GM12878 (cell line): ENCODE measurements at regions not wholly inside any gene's neighbourhood (a gene's known extent, or its start where the extent isn't known, plus 50 kb on each side); places are given as distances from the start of the nearest gene placed in this dataset.
"Not testable (repeated sequence)": the region's sequence is repeated elsewhere in the genome, so short reads cannot be mapped to it uniquely, and the experiment has no call there.

Experiments used
- ATAC-seq: fragments of 200-7000 bp; cut with Tn5 transposase; 3 replicates; pipeline ENCODE4 v1.9.1; 2020; ENCODE audit warnings: mild to moderate bottlenecking, moderate library complexity
- BruUV-seq: library from RNA; stranded (reverse); fragments of 400-500 nt; replicated peaks from 2 replicates; lab custom pipeline; 2021; lab: Mats Ljungman, UMichigan
- CTCF ChIA-PET: fragments of 300-600 bp; sonication (Branson Sonifier 250); formaldehyde crosslinking; extraction: SDS; loops from one replicate; lab custom pipeline; 2021; ENCODE audit warnings: inconsistent platforms; lab: Yijun Ruan, JAX
- POLR2A ChIA-PET: fragments of 350-600 bp; formaldehyde crosslinking; extraction: SDS; loops from one replicate; lab custom pipeline; 2021; ENCODE audit warnings: inconsistent platforms; lab: Charles Lee
- RAD21 ChIA-PET: fragments of 300-600 bp; sonication (Branson Sonifier 250); formaldehyde crosslinking; loops from one replicate; lab custom pipeline; 2023; ENCODE audit warnings: antibody characterized with exemption; ENCODE audit not compliant: unreplicated experiment; lab: Charles Lee
- SMC1A ChIA-PET: fragments of 300-600 bp; sonication (Branson Sonifier 250); formaldehyde crosslinking; loops from one replicate; lab custom pipeline; 2023; ENCODE audit not compliant: unreplicated experiment, uncharacterized antibody; lab: Charles Lee
- DNase-seq: peaks from one replicate; pipeline ENCODE4 v3.0.0-alpha.2; 2011; ENCODE audit warnings: low read depth, low spot score
- FAIRE-seq: peaks from 3 replicates; lab custom pipeline; 2011; peaks lifted over from hg19 to GRCh38; lab: Jason Lieb, UNC
- H2AFZ ChIP-seq: 2 replicates; pipeline ENCODE4 v1.6.0; 2011; ENCODE audit warnings: low read depth, low read length, control low read depth; ENCODE audit not compliant: control insufficient read depth
- H3K27ac ChIP-seq: 2 replicates; pipeline ENCODE4 v1.5.1; 2011; ENCODE audit warnings: control low read depth; ENCODE audit not compliant: control insufficient read depth, insufficient read depth
- H3K27me3 ChIP-seq, 2 experiments: replicated peaks in 1 of 2; 2 replicates each; pipeline versions ENCODE4 v1.6.0 to v1.6.1; 2011; ENCODE audit warnings: low read length in 1 of 2; ENCODE audit not compliant: control insufficient read depth in 2 of 2, insufficient read depth in 2 of 2
- H3K36me3 ChIP-seq, 2 experiments: 2 replicates each; pipeline ENCODE4 v1.5.1; 2011; ENCODE audit warnings: low read length in 1 of 2; ENCODE audit not compliant: control insufficient read depth in 2 of 2, insufficient read depth in 2 of 2
- H3K4me1 ChIP-seq: 2 replicates; pipeline ENCODE4 v1.6.1; 2011; ENCODE audit warnings: mild to moderate bottlenecking, low read length, moderate library complexity, mixed read lengths; ENCODE audit not compliant: control insufficient read depth, insufficient read depth
- H3K4me2 ChIP-seq: 2 replicates; pipeline ENCODE4 v1.6.0; 2011; ENCODE audit warnings: control low read depth; ENCODE audit not compliant: control insufficient read depth, insufficient read depth
- H3K4me3 ChIP-seq: fragments of 200-600 bp; sonication (generic); 2 replicates; pipeline ENCODE4 v1.5.1; 2016
- H3K79me2 ChIP-seq: 2 replicates; pipeline ENCODE4 v1.6.0; 2011; ENCODE audit warnings: low read length; ENCODE audit not compliant: control insufficient read depth, insufficient read depth
- H3K9ac ChIP-seq: 2 replicates; pipeline ENCODE4 v1.8.0; 2011; ENCODE audit warnings: low read length, control low read depth, mixed read lengths; ENCODE audit not compliant: control insufficient read depth, insufficient read depth
- H3K9me3 ChIP-seq: replicated peaks from 3 replicates; pipeline ENCODE4 v1.5.1; 2011; ENCODE audit warnings: mild to moderate bottlenecking, low read length; ENCODE audit not compliant: control insufficient read depth, insufficient read depth
- H4K20me1 ChIP-seq: 2 replicates; pipeline ENCODE4 v1.6.0; 2011; ENCODE audit not compliant: control insufficient read depth, insufficient read depth
- BMI1 ChIP-seq: fragments of 450-650 bp; IDR thresholded peaks from 2 replicates; pipeline ENCODE4 v1.6.1; 2016; ENCODE audit warnings: mild to moderate bottlenecking, moderate library complexity, borderline replicate concordance
- ELK1 ChIP-seq: IDR thresholded peaks from 2 replicates; pipeline ENCODE4 v1.6.1; 2012; ENCODE audit warnings: low read depth, low read length, improper control_type of control experiment
- NBN ChIP-seq: fragments of 450-650 bp; IDR thresholded peaks from 2 replicates; pipeline ENCODE4 v1.6.1; 2016
- ZNF207 ChIP-seq: fragments of 450-650 bp; IDR thresholded peaks from 2 replicates; pipeline ENCODE4 v1.6.1; 2014; ENCODE audit warnings: antibody characterized with exemption, mild to moderate bottlenecking, borderline replicate concordance
- WGBS: methylation state at CpG from one replicate; pipeline ENCODE4 v1.1.6; 2016; ENCODE audit warnings: low lambda C conversion rate; ENCODE audit not compliant: insufficient replicate concordance, insufficient coverage; ENCODE audit errors: missing lambda C conversion rate; 5-methylcytosine and 5-hydroxymethylcytosine counted together
- in situ Hi-C: fragments of 300-500 bp; cut with MboI; formaldehyde crosslinking; loops from 9 replicates; pipeline ENCODE4 v1.14.3; 2018; ENCODE audit warnings: mixed read lengths
- intact Hi-C: fragments of 100-400 bp; cut with micrococcal nuclease; formaldehyde crosslinking; loops from one replicate; pipeline ENCODE4 v1.14.2; 2022; ENCODE audit not compliant: unreplicated experiment

GRCh38 chr2:117336496-117336895 lies 478.0 kb upstream of the DDX18 start:
- no peaks in the 10 kb centered on the region for H3K36me3 ChIP-seq
- FAIRE-seq (no peak), ATAC-seq (no peak), DNase-seq (no peak)
- no peak overlapping the region for H3K9ac ChIP-seq
- CTCF ChIA-PET: no interaction called here
- no peaks in the 10 kb centered on the region for H3K4me1 ChIP-seq
- no peaks in the 10 kb centered on the region for H3K9me3 ChIP-seq
- H2AFZ ChIP-seq: no peak overlapping the region
- SMC1A ChIA-PET: interaction anchor here (0.9 kb wide), 1 partner anchor 11 kb away, joined by 3 read pairs; no protein-coding TSS in a partner anchor
- 28% methylated on average over 4 of the region's 4 CpGs for WGBS
- no peaks in the 10 kb centered on the region for H3K79me2 ChIP-seq
- in situ Hi-C loops: no loop called here
- RAD21 ChIA-PET: no interaction called here
- no peaks in the 10 kb centered on the region for H4K20me1 ChIP-seq
- no peak overlapping the region for H3K4me3 ChIP-seq
- no TSS peak for BruUV-seq
- intact Hi-C loops: no loop called here
- no peak for TF ChIP-seq NBN
- no peak for TF ChIP-seq ELK1
- no peak for TF ChIP-seq ZNF207
- no peak for TF ChIP-seq BMI1
- no peak overlapping the region for H3K27ac ChIP-seq
- no peak overlapping the region for H3K4me2 ChIP-seq
- no peaks in the 10 kb centered on the region for H3K27me3 ChIP-seq
- POLR2A ChIA-PET: no interaction called here

GRCh38 chr2:117337981-117338380 lies 476.5 kb upstream of the DDX18 start:
- CTCF ChIA-PET, BruUV-seq, SMC1A ChIA-PET, FAIRE-seq, H3K4me3 ChIP-seq, H3K27me3 ChIP-seq, H4K20me1 ChIP-seq, H3K4me2 ChIP-seq, H3K4me1 ChIP-seq, POLR2A ChIA-PET, H3K27ac ChIP-seq, H2AFZ ChIP-seq, intact Hi-C loops, in situ Hi-C loops, H3K9ac ChIP-seq, RAD21 ChIA-PET, H3K36me3 ChIP-seq, ATAC-seq, H3K9me3 ChIP-seq, H3K79me2 ChIP-seq, DNase-seq: not testable (repeated sequence)
- 23% methylated on average over 3 of the region's 3 CpGs for WGBS
